Endothelial cell (in vitro differentiated cells): ENCODE measurements at regions not wholly inside any gene's neighbourhood (a gene's known extent, or its start where the extent isn't known, plus 50 kb on each side); places are given as distances from the start of the nearest gene placed in this dataset.
"Not testable (repeated sequence)": the region's sequence is repeated elsewhere in the genome, so short reads cannot be mapped to it uniquely, and the experiment has no call there.

Source experiments
- DNase-seq: peaks from one replicate; pipeline ENCODE4 v3.0.0; 2021; ENCODE audit warnings: low spot score
- H3K27ac Mint-ChIP-seq: one replicate; pipeline ENCODE4 v1.8.0; 2021; ENCODE audit warnings: mixed read lengths, inconsistent platforms; ENCODE audit not compliant: unreplicated experiment
- H3K27me3 Mint-ChIP-seq: one replicate; pipeline ENCODE4 v1.8.0; 2021; ENCODE audit warnings: mild to moderate bottlenecking, moderate library complexity, mixed read lengths, inconsistent platforms; ENCODE audit not compliant: unreplicated experiment
- H3K36me3 Mint-ChIP-seq: one replicate; pipeline ENCODE4 v1.8.0; 2021; ENCODE audit warnings: mild to moderate bottlenecking, low read depth, mixed read lengths, inconsistent platforms; ENCODE audit not compliant: unreplicated experiment
- H3K4me1 Mint-ChIP-seq: one replicate; pipeline ENCODE4 v1.8.0; 2021; ENCODE audit warnings: mild to moderate bottlenecking, mixed read lengths, inconsistent platforms; ENCODE audit not compliant: unreplicated experiment
- H3K4me3 Mint-ChIP-seq: one replicate; pipeline ENCODE4 v1.8.0; 2021; ENCODE audit warnings: mild to moderate bottlenecking, mixed read lengths, inconsistent platforms; ENCODE audit not compliant: unreplicated experiment
- H3K9me3 Mint-ChIP-seq: one replicate; pipeline ENCODE4 v1.8.0; 2021; ENCODE audit warnings: mixed read lengths, inconsistent platforms; ENCODE audit not compliant: unreplicated experiment
- TF ChIP-seq, protein P1 (sequence below): fragments of 200-600 bp; sonication (generic); IDR thresholded peaks from one replicate; pipeline ENCODE4 v1.5.0; 2021; ENCODE audit warnings: antibody characterized with exemption; ENCODE audit not compliant: unreplicated experiment

DNA sequence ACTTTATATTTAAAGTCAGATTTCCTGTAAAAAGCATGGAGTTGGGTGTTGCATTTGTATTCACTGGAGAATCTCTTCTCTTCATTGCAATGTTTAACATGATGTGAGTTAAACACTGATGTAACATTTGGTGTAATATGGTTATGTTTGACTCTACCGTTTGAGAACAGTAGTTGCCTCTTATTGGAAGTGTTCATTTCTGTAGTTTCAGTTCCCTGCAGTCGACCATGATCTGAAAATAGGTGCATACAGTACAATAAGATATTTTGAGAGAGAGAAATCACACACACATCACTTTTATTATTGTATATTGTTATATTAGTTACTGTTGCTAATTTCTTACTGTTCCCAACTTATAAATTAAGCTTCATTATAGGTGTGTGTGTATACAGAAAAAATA, 105.2 kb upstream of the SPACA7 start:
- Mint-ChIP-seq H3K36me3 (no peaks in the 10 kb centered on the region), H3K9me3 (no peaks in the 10 kb centered on the region), H3K4me1 (no peaks in the 10 kb centered on the region), H3K27ac (no peak overlapping the region), H3K4me3 (no peak overlapping the region), H3K27me3 (peaks cover 3% of the 10 kb centered on the region)
- TF ChIP-seq, protein P1, sequence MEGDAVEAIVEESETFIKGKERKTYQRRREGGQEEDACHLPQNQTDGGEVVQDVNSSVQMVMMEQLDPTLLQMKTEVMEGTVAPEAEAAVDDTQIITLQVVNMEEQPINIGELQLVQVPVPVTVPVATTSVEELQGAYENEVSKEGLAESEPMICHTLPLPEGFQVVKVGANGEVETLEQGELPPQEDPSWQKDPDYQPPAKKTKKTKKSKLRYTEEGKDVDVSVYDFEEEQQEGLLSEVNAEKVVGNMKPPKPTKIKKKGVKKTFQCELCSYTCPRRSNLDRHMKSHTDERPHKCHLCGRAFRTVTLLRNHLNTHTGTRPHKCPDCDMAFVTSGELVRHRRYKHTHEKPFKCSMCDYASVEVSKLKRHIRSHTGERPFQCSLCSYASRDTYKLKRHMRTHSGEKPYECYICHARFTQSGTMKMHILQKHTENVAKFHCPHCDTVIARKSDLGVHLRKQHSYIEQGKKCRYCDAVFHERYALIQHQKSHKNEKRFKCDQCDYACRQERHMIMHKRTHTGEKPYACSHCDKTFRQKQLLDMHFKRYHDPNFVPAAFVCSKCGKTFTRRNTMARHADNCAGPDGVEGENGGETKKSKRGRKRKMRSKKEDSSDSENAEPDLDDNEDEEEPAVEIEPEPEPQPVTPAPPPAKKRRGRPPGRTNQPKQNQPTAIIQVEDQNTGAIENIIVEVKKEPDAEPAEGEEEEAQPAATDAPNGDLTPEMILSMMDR = no peak
- no peak for DNase-seq

DNA sequence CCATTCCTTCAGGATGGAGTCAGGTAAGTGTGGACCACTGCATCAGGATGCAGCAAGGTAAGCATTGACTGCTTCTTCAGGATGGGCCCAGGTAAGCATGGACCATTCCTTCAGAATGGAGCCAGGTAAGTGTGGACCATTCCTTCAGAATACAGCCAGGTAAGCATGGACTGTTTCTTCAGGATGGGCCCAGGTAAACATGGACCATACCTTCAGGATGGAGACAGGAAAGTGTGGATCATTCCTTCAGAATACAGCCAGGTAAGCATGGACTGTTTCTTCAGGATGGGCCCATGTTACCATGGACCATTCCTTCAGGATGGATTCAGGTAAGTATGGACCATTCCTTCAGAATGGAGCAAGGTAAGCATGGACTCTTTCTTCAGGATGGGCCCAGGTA, 89.4 kb upstream of the SPACA7 start:
- not testable (repeated sequence) for H3K4me3 Mint-ChIP-seq, H3K36me3 Mint-ChIP-seq, DNase-seq, H3K27ac Mint-ChIP-seq, H3K4me1 Mint-ChIP-seq, H3K27me3 Mint-ChIP-seq, H3K9me3 Mint-ChIP-seq

DNA sequence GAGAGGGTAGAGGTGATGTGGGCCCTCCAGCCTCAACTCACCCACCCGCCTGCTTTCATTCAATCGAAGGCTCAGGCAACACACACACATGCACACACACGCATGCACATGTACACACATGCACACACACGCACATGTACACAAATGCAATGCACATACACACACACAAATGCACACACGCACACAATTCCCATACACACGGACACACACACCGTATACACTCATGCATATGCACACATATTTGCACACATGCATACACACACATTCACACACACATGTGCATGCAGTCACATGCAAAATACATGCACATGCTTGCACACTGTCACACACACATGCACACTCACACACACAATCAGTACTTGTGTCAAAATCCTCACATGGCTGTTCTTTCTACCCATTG, 55.9 kb upstream of the SPACA7 start:
- TF ChIP-seq, protein P1 = no peak
- DNase-seq = no peak
- H3K9me3 Mint-ChIP-seq = no peaks in the 10 kb centered on the region

DNA sequence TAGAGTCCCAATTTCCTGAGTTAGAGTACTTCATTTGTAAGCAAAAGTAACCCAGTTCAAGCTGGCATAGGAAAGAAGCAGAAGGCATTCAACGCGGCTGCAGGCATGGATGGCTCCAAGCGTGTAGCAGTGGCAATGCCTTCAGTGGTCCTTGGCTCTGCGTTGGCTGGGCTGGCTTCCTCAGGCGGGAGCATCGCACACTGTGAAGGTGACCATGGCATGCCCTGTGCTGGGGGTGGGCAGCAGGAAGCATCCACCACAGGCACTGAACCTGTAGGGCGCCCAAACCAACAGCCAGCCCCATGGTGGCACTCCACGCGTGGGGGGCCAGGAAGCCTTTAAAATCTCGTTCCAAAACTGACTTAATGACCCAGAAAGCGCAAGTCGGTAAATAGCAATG, 53.6 kb upstream of the SPACA7 start:
- no peaks in the 10 kb centered on the region for H3K9me3 Mint-ChIP-seq

More for the DNA sequence above, 55.9 kb upstream of the SPACA7 start:
- Mint-ChIP-seq H3K27me3 (peaks cover 10% of the 10 kb centered on the region), H3K27ac (no peak overlapping the region), H3K4me1 (no peaks in the 10 kb centered on the region), H3K36me3 (no peaks in the 10 kb centered on the region), H3K4me3 (no peak overlapping the region)

DNA sequence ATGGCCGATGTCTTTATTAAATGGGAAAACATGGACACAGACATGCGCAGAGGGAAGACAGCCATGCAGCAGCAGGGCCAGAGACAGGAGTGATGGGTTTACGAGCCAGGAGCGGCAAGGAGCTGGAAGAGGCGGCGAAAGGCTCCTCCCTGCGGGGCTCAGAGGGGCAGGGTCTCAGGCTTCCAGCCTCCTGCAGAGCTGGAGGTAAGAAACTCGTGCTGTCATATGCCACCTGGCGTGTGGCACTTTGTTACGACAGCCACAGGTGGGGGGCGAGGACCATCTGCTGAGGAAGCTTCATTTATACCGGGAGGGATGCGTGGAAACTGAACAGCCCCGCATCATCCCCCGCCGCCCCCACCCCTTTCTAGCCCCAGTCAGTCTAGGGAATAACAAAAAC, 52.0 kb upstream of the SPACA7 start:
- H3K27me3 Mint-ChIP-seq = peaks cover 12% of the 10 kb centered on the region
- H3K36me3 Mint-ChIP-seq = no peaks in the 10 kb centered on the region
- no peaks in the 10 kb centered on the region for H3K4me1 Mint-ChIP-seq
- no peak overlapping the region for H3K4me3 Mint-ChIP-seq
- TF ChIP-seq, protein P1 = no peak
- no peak overlapping the region for H3K27ac Mint-ChIP-seq
- H3K9me3 Mint-ChIP-seq = no peaks in the 10 kb centered on the region
- no peak for DNase-seq

More for the DNA sequence above, 53.6 kb upstream of the SPACA7 start:
- Mint-ChIP-seq H3K27ac (no peak overlapping the region), H3K4me3 (no peak overlapping the region), H3K36me3 (no peaks in the 10 kb centered on the region), H3K27me3 (peaks cover 15% of the 10 kb centered on the region), H3K4me1 (no peaks in the 10 kb centered on the region)
- no peak for DNase-seq
- TF ChIP-seq, protein P1 = no peak
